Ascending aorta (tissue), 2 donors: ENCODE measurements at regions not wholly inside any gene's neighbourhood (a gene's known extent, or its start where the extent isn't known, plus 50 kb on each side); places are given as distances from the start of the nearest gene placed in this dataset.

Source experiments
- DNase-seq, 2 donors: peaks; one replicate each; pipeline ENCODE4 v3.0.0-alpha.2; 2019; ENCODE audit warnings: low spot score in 2 of 2
- H3K27ac ChIP-seq, 2 donors: fragments of 200-600 bp; sonication (generic); one replicate each; pipeline ENCODE4 v1.5.1; 2016 to 2017; ENCODE audit warnings: mild to moderate bottlenecking in 1 of 2
- H3K27me3 ChIP-seq: fragments of 200-600 bp; sonication (generic); one replicate; pipeline ENCODE4 v1.5.1; 2017
- H3K36me3 ChIP-seq, 2 donors: fragments of 200-600 bp; sonication (generic); one replicate each; pipeline ENCODE4 v1.5.1; 2016
- H3K4me1 ChIP-seq, 2 donors: fragments of 200-600 bp; sonication (generic); one replicate each; pipeline ENCODE4 v1.5.1; 2016 to 2017; ENCODE audit warnings: mild to moderate bottlenecking in 1 of 2
- H3K4me3 ChIP-seq, 2 donors: fragments of 200-600 bp; sonication (generic); one replicate each; pipeline ENCODE4 v1.5.1; 2016 to 2017; ENCODE audit warnings: mild to moderate bottlenecking in 1 of 2
- H3K9me3 ChIP-seq, 2 donors: fragments of 200-600 bp; sonication (generic); one replicate each; pipeline ENCODE4 v1.5.1; 2016
- CTCF ChIP-seq, 3 experiments: fragments of 200-600 bp in 2 of 3; fragments of 450-650 bp in 1 of 3; sonication (generic) in 2 of 3; IDR thresholded peaks; one replicate each; pipeline ENCODE4 v1.5.1; 2016 to 2019; ENCODE audit warnings: antibody characterized with exemption in 3 of 3, mild to moderate bottlenecking in 1 of 3, moderate library complexity in 1 of 3
- intact Hi-C: fragments of 100-400 bp; cut with DNase I; formaldehyde crosslinking; loops from one replicate; pipeline ENCODE4 v1.15.1; 2023

GRCh38 chr4:66186095-66186494, 515.8 kb upstream of the EPHA5 start:
- Histone ChIP-seq H3K9me3 (no peaks in the 10 kb centered on the region), H3K4me1 (no peaks in the 10 kb centered on the region), H3K27me3 (no peaks in the 10 kb centered on the region), H3K36me3 (no peaks in the 10 kb centered on the region), H3K4me3 (no peak overlapping the region), H3K27ac (no peak overlapping the region)
- intact Hi-C loops, result no loop called here
- TF ChIP-seq CTCF (IDR thresholded peaks at IDR 0.05), result no peak
- no peak for DNase-seq

- Histone ChIP-seq H3K27ac (no peak overlapping the region), H3K4me1 (no peaks in the 10 kb centered on the region), H3K27me3 (no peaks in the 10 kb centered on the region), H3K9me3 (no peaks in the 10 kb centered on the region), H3K4me3 (no peak overlapping the region), H3K36me3 (no peaks in the 10 kb centered on the region)
- no peak for DNase-seq
- TF ChIP-seq CTCF (IDR thresholded peaks at IDR 0.05), result no peak
- intact Hi-C loops, result no loop called here
Measured at GRCh38 chr4:66182636-66183035, 512.3 kb upstream of the EPHA5 start.

- Histone ChIP-seq H3K4me1 (no peaks in the 10 kb centered on the region), H3K27ac (no peak overlapping the region), H3K4me3 (no peak overlapping the region), H3K27me3 (no peaks in the 10 kb centered on the region), H3K36me3 (no peaks in the 10 kb centered on the region), H3K9me3 (no peaks in the 10 kb centered on the region)
- intact Hi-C loops, result no loop called here
- no peak for TF ChIP-seq CTCF (IDR thresholded peaks at IDR 0.05)
- no peak for DNase-seq
Measured at GRCh38 chr4:66178906-66179305, 508.6 kb upstream of the EPHA5 start.

- H3K27ac ChIP-seq, result no peak overlapping the region
- no peak for DNase-seq
- H3K4me3 ChIP-seq, result no peak overlapping the region
- intact Hi-C loops, result no loop called here
- no peaks in the 10 kb centered on the region for H3K9me3 ChIP-seq
- no peaks in the 10 kb centered on the region for H3K36me3 ChIP-seq
- no peaks in the 10 kb centered on the region for H3K4me1 ChIP-seq
- H3K27me3 ChIP-seq, result no peaks in the 10 kb centered on the region
- no peak for TF ChIP-seq CTCF (IDR thresholded peaks at IDR 0.05)
Measured at GRCh38 chr4:66169341-66169740, 499.1 kb upstream of the EPHA5 start.

GRCh38 chr4:66164869-66165268, 494.6 kb upstream of the EPHA5 start:
- Histone ChIP-seq H3K27ac (no peak overlapping the region), H3K9me3 (no peaks in the 10 kb centered on the region), H3K4me1 (no peaks in the 10 kb centered on the region), H3K4me3 (no peak overlapping the region), H3K36me3 (no peaks in the 10 kb centered on the region), H3K27me3 (no peaks in the 10 kb centered on the region)
- intact Hi-C loops, result no loop called here
- no peak for TF ChIP-seq CTCF (IDR thresholded peaks at IDR 0.05)
- DNase-seq, result no peak

- Histone ChIP-seq H3K27me3 (no peaks in the 10 kb centered on the region), H3K9me3 (no peaks in the 10 kb centered on the region), H3K36me3 (no peaks in the 10 kb centered on the region), H3K4me1 (no peaks in the 10 kb centered on the region), H3K4me3 (no peak overlapping the region), H3K27ac (no peak overlapping the region)
- intact Hi-C loops, result no loop called here
- DNase-seq, result no peak
- TF ChIP-seq CTCF (IDR thresholded peaks at IDR 0.05), result no peak
Measured at GRCh38 chr4:66160606-66161005, 490.3 kb upstream of the EPHA5 start.
